ENCODE measurements at regions not wholly inside any gene's neighbourhood (a gene's known extent, or its start where the extent isn't known, plus 50 kb on each side); places are given as distances from the start of the nearest gene placed in this dataset.

DNA sequence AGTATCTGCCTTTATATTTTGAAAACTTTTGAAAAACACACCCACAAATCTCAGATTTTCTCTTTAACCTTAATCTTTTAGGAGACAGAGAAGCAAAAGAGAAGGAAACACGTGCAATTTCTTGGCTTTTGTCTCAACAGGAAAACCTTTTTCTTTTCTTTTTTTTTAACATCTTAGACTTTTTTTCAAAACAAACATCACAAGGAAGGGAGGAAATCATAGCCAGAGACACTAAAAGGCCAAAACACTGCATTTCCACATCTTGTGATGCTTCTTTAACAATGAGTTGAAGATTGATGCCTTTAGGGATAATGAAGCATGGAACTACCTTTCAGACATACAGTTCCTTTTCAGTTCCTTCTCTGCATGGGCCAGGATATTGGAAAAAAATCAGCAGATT, 136.6 kb upstream of the NRBF2 start:
- Histone ChIP-seq H3K9me3 (ENCODE audit: control insufficient read depth, low read depth, low read length) (no peaks in the 10 kb centered on the region), H3K4me3 (ENCODE audit: control insufficient read depth in 2 of 3, extremely low read depth in 1 of 3, insufficient read depth in 2 of 3, low read depth in 1 of 3, low read length in 3 of 3) (no peak overlapping the region), H3K27ac (ENCODE audit: control insufficient read depth, insufficient read depth, low read length) (no peak overlapping the region), H3K4me1 (ENCODE audit: control insufficient read depth, extremely low read depth, insufficient read depth, low read length) (peaks cover 27% of the 10 kb centered on the region), H3K9me1 (ENCODE audit: control insufficient read depth, extremely low read depth, insufficient read depth, low read length) (no peaks in the 10 kb centered on the region), H3K27me3 (ENCODE audit: control insufficient read depth, extremely low read depth, insufficient read depth, low read length) (no peaks in the 10 kb centered on the region), H3K9ac (ENCODE audit: control insufficient read depth, extremely low read depth, insufficient read depth, low read length) (no peak overlapping the region), H3K4me2 (ENCODE audit: control insufficient read depth, extremely low read depth, insufficient read depth, low read depth, low read length) (no peak overlapping the region), H3K36me3 (ENCODE audit: control insufficient read depth in 2 of 2, extremely low read depth in 1 of 2, insufficient read depth in 2 of 2, low read length in 2 of 2) (no peaks in the 10 kb centered on the region), H4K20me1 (ENCODE audit: control insufficient read depth, extremely low read depth, insufficient read depth, low read length) (no peaks in the 10 kb centered on the region), H3K79me2 (ENCODE audit: control insufficient read depth, insufficient read depth, low read length) (no peaks in the 10 kb centered on the region), H2AFZ (ENCODE audit: control insufficient read depth, low read length) (no peak overlapping the region)
- no peak for FAIRE-seq
- dilution Hi-C loops (cut with MboI; ENCODE audit: extremely low pct_ligation_motif_present, low sequenced_read_pairs), result no loop called here
- TF ChIP-seq, protein P1, sequence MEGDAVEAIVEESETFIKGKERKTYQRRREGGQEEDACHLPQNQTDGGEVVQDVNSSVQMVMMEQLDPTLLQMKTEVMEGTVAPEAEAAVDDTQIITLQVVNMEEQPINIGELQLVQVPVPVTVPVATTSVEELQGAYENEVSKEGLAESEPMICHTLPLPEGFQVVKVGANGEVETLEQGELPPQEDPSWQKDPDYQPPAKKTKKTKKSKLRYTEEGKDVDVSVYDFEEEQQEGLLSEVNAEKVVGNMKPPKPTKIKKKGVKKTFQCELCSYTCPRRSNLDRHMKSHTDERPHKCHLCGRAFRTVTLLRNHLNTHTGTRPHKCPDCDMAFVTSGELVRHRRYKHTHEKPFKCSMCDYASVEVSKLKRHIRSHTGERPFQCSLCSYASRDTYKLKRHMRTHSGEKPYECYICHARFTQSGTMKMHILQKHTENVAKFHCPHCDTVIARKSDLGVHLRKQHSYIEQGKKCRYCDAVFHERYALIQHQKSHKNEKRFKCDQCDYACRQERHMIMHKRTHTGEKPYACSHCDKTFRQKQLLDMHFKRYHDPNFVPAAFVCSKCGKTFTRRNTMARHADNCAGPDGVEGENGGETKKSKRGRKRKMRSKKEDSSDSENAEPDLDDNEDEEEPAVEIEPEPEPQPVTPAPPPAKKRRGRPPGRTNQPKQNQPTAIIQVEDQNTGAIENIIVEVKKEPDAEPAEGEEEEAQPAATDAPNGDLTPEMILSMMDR (optimal IDR thresholded peaks at IDR 0.05 in 1 of 3, IDR thresholded peaks at IDR 0.05 in 1 of 3, conservative IDR thresholded peaks at IDR 0.05 in 1 of 3; ENCODE audit: extremely low read depth in 1 of 3, insufficient read depth in 2 of 3, low read length in 3 of 3), result no peak
- TF ChIP-seq EZH2 (IDR thresholded peaks at IDR 0.05; ENCODE audit: low read length), result no peak
- DNase-seq (ENCODE audit: low read depth, low spot score), result no peak

GRCh38 chr10:62993121-62993520, 140.0 kb upstream of the NRBF2 start:
- Histone ChIP-seq H3K4me2 (ENCODE audit: control insufficient read depth, extremely low read depth, insufficient read depth, low read depth, low read length) (no peak overlapping the region), H3K9me3 (ENCODE audit: control insufficient read depth, low read depth, low read length) (no peaks in the 10 kb centered on the region), H3K9me1 (ENCODE audit: control insufficient read depth, extremely low read depth, insufficient read depth, low read length) (no peaks in the 10 kb centered on the region), H3K36me3 (ENCODE audit: control insufficient read depth in 2 of 2, extremely low read depth in 1 of 2, insufficient read depth in 2 of 2, low read length in 2 of 2) (no peaks in the 10 kb centered on the region), H2AFZ (ENCODE audit: control insufficient read depth, low read length) (no peak overlapping the region), H3K27ac (ENCODE audit: control insufficient read depth, insufficient read depth, low read length) (no peak overlapping the region), H4K20me1 (ENCODE audit: control insufficient read depth, extremely low read depth, insufficient read depth, low read length) (no peaks in the 10 kb centered on the region), H3K9ac (ENCODE audit: control insufficient read depth, extremely low read depth, insufficient read depth, low read length) (peak overlapping the region; percentile 47), H3K4me1 (ENCODE audit: control insufficient read depth, extremely low read depth, insufficient read depth, low read length) (peaks cover 30% of the 10 kb centered on the region), H3K27me3 (ENCODE audit: control insufficient read depth, extremely low read depth, insufficient read depth, low read length) (no peaks in the 10 kb centered on the region), H3K79me2 (ENCODE audit: control insufficient read depth, insufficient read depth, low read length) (no peaks in the 10 kb centered on the region), H3K4me3 (ENCODE audit: control insufficient read depth in 2 of 3, extremely low read depth in 1 of 3, insufficient read depth in 2 of 3, low read depth in 1 of 3, low read length in 3 of 3) (no peak overlapping the region)
- DNase-seq (ENCODE audit: low read depth, low spot score), result no peak
- peak; percentile 9 for FAIRE-seq
- dilution Hi-C loops (cut with MboI; ENCODE audit: extremely low pct_ligation_motif_present, low sequenced_read_pairs), result no loop called here
- TF ChIP-seq EZH2 (IDR thresholded peaks at IDR 0.05; ENCODE audit: low read length), result no peak
- TF ChIP-seq, protein P1 (optimal IDR thresholded peaks at IDR 0.05 in 1 of 3, IDR thresholded peaks at IDR 0.05 in 1 of 3, conservative IDR thresholded peaks at IDR 0.05 in 1 of 3; ENCODE audit: extremely low read depth in 1 of 3, insufficient read depth in 2 of 3, low read length in 3 of 3), result no peak

All from keratinocyte (primary cell).